GM12874 (cell line): ENCODE measurements at regions not wholly inside any gene's neighbourhood (a gene's known extent, or its start where the extent isn't known, plus 50 kb on each side); places are given as distances from the start of the nearest gene placed in this dataset.

Source experiments
- TF ChIP-seq, protein P1 (sequence below): IDR thresholded peaks from 2 replicates; pipeline ENCODE4 v1.5.1; 2011; ENCODE audit warnings: low read depth, mild to moderate bottlenecking, control low read depth, low read length, moderate library complexity; ENCODE audit not compliant: insufficient read depth

DNA sequence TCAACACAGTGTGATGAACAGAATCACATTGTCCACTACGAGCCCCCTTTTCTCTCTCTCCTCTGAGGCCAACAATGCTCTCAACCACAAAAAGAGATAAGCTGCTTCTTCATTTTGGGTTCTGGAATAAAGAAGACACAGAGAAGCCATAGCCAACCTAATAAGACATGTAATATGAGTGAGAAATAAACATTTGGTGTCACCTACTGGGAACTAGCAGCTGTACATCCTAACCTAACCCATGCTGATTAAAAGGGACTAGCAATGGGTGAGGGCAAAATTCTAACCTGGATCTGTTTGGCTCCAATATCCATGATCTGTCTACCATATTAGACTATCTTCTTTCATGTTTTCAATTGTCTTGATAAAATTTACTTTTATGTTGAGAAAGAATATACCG is 369.1 kb upstream of the MARCKS start:
- TF ChIP-seq, protein P1, sequence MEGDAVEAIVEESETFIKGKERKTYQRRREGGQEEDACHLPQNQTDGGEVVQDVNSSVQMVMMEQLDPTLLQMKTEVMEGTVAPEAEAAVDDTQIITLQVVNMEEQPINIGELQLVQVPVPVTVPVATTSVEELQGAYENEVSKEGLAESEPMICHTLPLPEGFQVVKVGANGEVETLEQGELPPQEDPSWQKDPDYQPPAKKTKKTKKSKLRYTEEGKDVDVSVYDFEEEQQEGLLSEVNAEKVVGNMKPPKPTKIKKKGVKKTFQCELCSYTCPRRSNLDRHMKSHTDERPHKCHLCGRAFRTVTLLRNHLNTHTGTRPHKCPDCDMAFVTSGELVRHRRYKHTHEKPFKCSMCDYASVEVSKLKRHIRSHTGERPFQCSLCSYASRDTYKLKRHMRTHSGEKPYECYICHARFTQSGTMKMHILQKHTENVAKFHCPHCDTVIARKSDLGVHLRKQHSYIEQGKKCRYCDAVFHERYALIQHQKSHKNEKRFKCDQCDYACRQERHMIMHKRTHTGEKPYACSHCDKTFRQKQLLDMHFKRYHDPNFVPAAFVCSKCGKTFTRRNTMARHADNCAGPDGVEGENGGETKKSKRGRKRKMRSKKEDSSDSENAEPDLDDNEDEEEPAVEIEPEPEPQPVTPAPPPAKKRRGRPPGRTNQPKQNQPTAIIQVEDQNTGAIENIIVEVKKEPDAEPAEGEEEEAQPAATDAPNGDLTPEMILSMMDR, result no peak

DNA sequence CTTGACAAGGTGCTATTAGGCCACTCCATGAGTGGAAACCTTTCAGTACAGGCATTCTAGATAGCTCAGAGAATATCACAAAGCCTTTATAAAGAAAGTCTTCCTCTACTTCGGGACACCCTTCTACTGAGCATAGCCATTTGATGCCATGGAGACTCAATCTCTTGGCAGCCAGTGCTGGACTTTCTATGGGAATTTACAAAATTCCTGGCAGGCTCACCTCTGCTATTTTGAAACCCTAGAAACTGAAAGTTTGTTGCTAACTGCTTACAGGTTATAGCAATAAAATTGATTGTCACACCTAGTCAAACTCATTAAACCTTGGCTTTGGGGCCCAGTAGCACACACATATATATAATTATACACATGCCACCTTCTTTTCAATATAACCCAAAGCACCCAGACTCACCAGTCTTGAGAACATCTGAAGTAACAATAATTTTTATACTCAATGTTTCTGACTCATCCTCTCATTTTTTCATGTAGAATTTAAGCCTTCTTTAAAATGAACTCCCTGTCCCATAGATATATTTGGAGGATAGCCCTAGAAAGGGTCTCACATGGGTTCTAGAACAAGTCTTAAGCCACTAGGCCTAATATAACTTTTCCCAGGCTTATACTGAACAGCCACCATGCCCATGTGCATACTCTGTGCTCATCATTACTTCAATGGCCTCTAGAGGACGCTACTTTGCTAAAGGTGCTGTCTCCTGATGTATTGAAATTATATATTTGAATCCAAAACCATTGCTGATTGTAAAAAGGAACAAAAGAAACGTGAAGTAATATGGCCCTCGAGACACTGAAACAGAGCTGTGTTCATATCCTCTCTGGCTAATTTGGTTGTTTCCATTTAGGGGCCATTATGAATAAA is 368.1 kb upstream of the MARCKS start:
- TF ChIP-seq, protein P1, result 0 out of 2 replicates have a peak, but pooled peaks have one; percentile 7

DNA sequence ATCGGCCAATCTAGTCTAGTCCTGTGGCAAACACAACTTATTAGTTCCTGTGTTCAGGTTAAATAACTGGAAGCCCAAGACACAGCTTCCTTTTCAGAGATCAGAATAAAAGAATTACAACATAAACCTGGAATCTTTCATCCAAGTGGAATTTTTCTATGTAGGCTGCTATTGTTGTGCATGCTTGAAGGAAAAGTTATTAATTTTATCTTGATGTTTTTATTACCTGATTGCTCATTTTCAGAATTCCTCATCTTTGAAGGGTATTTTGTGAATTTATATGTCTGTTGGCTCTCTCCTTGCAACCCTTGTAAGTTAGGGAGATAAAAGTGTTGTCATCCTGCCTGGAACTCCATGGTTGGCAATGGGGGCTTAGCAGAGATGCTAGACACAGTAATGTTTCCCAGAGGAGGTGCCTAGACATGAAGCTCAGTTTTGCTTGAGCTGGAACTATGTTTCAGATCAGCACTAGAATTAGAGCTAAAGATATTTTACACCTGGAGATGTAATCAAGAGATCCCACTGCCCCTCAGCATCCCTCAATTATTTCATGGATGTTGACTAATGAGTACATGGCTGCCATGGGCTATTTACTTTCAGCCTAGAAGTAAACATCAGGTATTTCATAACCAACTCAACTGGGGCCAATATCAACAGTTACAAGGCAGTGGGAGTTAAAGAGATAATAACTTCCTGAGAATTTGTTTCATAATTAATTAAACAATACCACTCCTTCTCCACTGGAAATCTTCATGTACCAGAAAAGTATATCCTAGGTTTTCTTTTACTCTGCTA is 367.0 kb upstream of the MARCKS start:
- TF ChIP-seq, protein P1, result no peak

DNA sequence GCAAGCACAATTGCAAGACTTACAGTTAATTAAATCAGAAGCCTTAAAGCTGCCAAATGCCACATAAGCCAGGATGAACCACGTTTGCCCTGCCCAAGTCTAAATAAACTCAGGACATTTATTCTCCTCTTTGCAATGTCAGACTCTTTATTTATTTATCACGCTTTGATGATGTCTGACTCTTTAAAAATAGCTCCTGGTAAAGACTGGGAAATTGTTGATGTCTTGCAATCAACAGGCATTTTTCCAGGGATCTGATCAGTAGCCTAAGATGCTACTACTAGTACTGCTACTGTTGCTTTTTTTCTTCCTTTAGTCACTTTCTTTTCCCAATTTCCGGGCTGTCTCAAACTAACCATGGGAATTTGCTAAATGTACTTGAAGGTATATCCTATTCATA is 365.8 kb upstream of the MARCKS start:
- TF ChIP-seq, protein P1, result no peak

DNA sequence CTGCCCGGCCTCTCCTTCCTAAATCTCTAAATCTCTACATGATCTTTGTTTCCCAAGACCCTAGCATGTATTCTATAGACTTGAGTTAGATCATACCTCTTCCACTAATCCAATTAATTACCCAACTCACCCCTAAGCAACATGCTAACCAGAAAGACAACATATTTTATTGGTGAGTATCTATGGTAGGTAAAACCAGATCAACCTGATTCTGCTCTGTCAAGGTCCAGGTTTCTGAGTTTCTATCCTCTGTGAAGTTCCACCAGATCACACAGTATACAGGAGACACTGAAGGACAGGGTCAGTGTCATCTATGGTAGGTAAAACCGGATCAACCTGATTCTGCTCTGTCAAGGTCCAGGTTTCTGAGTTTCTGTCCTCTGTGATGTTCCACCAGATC is 363.2 kb upstream of the MARCKS start:
- TF ChIP-seq, protein P1, result no peak

DNA sequence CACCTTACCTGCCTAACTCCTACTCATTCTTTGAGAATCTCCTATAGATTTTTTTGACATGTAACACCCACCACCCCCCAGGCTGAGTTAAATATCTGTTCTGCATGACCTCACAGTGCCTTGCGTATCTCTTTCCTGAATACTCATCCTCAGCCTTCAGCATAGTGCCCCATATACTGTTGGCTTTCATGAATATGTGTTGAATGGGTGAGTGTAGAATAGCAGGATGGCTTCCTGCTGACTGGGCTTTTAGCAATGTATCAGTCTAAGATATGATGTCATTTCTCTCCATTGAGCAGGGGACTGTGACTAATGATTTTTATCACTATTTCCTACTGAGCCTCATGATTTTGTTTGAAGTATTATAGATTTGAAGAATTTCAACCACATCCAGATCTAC is 361.6 kb upstream of the MARCKS start:
- TF ChIP-seq, protein P1, result no peak

DNA sequence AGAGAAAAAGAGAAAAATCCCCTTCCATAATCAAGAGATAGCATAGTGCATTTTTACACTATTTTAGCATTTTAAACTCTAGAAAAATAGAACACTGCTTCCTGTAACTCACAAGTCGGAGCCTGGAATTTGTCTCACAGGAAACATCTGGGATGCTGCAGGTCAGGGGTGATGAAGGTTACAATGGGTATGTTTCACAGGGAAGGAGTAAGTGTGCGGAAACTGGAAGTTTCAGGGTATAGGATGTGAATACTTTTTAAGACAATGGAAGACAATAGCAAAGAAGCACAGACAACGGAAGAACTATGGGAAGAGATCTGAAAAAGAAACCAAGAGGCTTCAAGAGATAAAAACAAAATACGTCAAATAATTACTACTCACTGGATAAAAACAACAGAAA is 361.0 kb upstream of the MARCKS start:
- TF ChIP-seq, protein P1, result no peak
